ENCODE measurements at regions not wholly inside any gene's neighbourhood (a gene's known extent, or its start where the extent isn't known, plus 50 kb on each side); places are given as distances from the start of the nearest gene placed in this dataset.
"Not testable (repeated sequence)": the region's sequence is repeated elsewhere in the genome, so short reads cannot be mapped to it uniquely, and the experiment has no call there.

GRCh38 chrX:121374471-121374870, 327.1 kb downstream of the GLUD2 start:
- H3K4me1 ChIP-seq (ENCODE audit: low read length), result no peaks in the 10 kb centered on the region
- TF ChIP-seq CTCF (IDR thresholded peaks at IDR 0.05; ENCODE audit: low read depth, low read length) (no peak), EZH2phosphoT487 (IDR thresholded peaks at IDR 0.05; ENCODE audit: low read depth) (no peak)
- H3K9me3 ChIP-seq (ENCODE audit: insufficient read depth, low read length), result no peaks in the 10 kb centered on the region
- H3K36me3 ChIP-seq (replicated peaks; ENCODE audit: low read depth, low read length), result no peaks in the 10 kb centered on the region
- no peak overlapping the region for H3K9ac ChIP-seq (ENCODE audit: low read length)
- no peak overlapping the region for H2AFZ ChIP-seq (ENCODE audit: low read depth, low read length)
- H3K27me3 ChIP-seq (ENCODE audit: low read depth, low read length), result no peaks in the 10 kb centered on the region
- no peak overlapping the region for H3K4me3 ChIP-seq (ENCODE audit: low read length)
- H3K79me2 ChIP-seq (ENCODE audit: low read length), result no peaks in the 10 kb centered on the region
- H4K20me1 ChIP-seq (ENCODE audit: insufficient read depth, low read length), result no peaks in the 10 kb centered on the region
- no peak overlapping the region for H3K4me2 ChIP-seq (ENCODE audit: low read length)
- no peak overlapping the region for H3K27ac ChIP-seq (ENCODE audit: low read length)

GRCh38 chrX:121381915-121382314, 334.5 kb downstream of the GLUD2 start:
- H3K27ac ChIP-seq (ENCODE audit: low read length); H3K4me1 ChIP-seq (ENCODE audit: low read length); H3K36me3 ChIP-seq (replicated peaks; ENCODE audit: low read depth, low read length): not testable (repeated sequence)

GRCh38 chrX:121389976-121390714, 342.7 kb downstream of the GLUD2 start:
- Histone ChIP-seq H3K9ac (ENCODE audit: low read length) (no peak overlapping the region), H2AFZ (ENCODE audit: low read depth, low read length) (no peak overlapping the region), H3K4me3 (ENCODE audit: low read length) (no peak overlapping the region), H3K4me1 (ENCODE audit: low read length) (no peaks in the 10 kb centered on the region), H3K79me2 (ENCODE audit: low read length) (no peaks in the 10 kb centered on the region), H4K20me1 (ENCODE audit: insufficient read depth, low read length) (no peaks in the 10 kb centered on the region), H3K4me2 (ENCODE audit: low read length) (no peak overlapping the region), H3K27me3 (ENCODE audit: low read depth, low read length) (no peaks in the 10 kb centered on the region), H3K27ac (ENCODE audit: low read length) (no peak overlapping the region), H3K36me3 (replicated peaks; ENCODE audit: low read depth, low read length) (no peaks in the 10 kb centered on the region), H3K9me3 (ENCODE audit: insufficient read depth, low read length) (no peaks in the 10 kb centered on the region)
- TF ChIP-seq EZH2phosphoT487 (IDR thresholded peaks at IDR 0.05; ENCODE audit: low read depth), result no peak
- TF ChIP-seq CTCF (IDR thresholded peaks at IDR 0.05; ENCODE audit: low read depth, low read length), result no peak

More at GRCh38 chrX:121381915-121382314, 334.5 kb downstream of the GLUD2 start:
- H3K79me2 ChIP-seq (ENCODE audit: low read length); H2AFZ ChIP-seq (ENCODE audit: low read depth, low read length); H3K9ac ChIP-seq (ENCODE audit: low read length); H4K20me1 ChIP-seq (ENCODE audit: insufficient read depth, low read length); H3K4me3 ChIP-seq (ENCODE audit: low read length); H3K9me3 ChIP-seq (ENCODE audit: insufficient read depth, low read length); H3K27me3 ChIP-seq (ENCODE audit: low read depth, low read length); H3K4me2 ChIP-seq (ENCODE audit: low read length): not testable (repeated sequence)

GRCh38 chrX:121405826-121406225, 358.4 kb downstream of the GLUD2 start:
- no peaks in the 10 kb centered on the region for H3K79me2 ChIP-seq (ENCODE audit: low read length)
- H3K4me3 ChIP-seq (ENCODE audit: low read length), result no peak overlapping the region
- no peaks in the 10 kb centered on the region for H3K9me3 ChIP-seq (ENCODE audit: insufficient read depth, low read length)
- H3K9ac ChIP-seq (ENCODE audit: low read length), result no peak overlapping the region
- no peaks in the 10 kb centered on the region for H3K4me1 ChIP-seq (ENCODE audit: low read length)
- H3K4me2 ChIP-seq (ENCODE audit: low read length), result no peak overlapping the region
- no peaks in the 10 kb centered on the region for H4K20me1 ChIP-seq (ENCODE audit: insufficient read depth, low read length)
- H3K27ac ChIP-seq (ENCODE audit: low read length), result no peak overlapping the region
- TF ChIP-seq CTCF (IDR thresholded peaks at IDR 0.05; ENCODE audit: low read depth, low read length) (no peak), EZH2phosphoT487 (IDR thresholded peaks at IDR 0.05; ENCODE audit: low read depth) (no peak)
- no peaks in the 10 kb centered on the region for H3K36me3 ChIP-seq (replicated peaks; ENCODE audit: low read depth, low read length)
- no peaks in the 10 kb centered on the region for H3K27me3 ChIP-seq (ENCODE audit: low read depth, low read length)
- no peak overlapping the region for H2AFZ ChIP-seq (ENCODE audit: low read depth, low read length)
